ENCODE measurements at regions not wholly inside any gene's neighbourhood (a gene's known extent, or its start where the extent isn't known, plus 50 kb on each side); places are given as distances from the start of the nearest gene placed in this dataset.
A peak's percentile ranks its signal among the peaks of the same experiment; 100 is the strongest.

DNA sequence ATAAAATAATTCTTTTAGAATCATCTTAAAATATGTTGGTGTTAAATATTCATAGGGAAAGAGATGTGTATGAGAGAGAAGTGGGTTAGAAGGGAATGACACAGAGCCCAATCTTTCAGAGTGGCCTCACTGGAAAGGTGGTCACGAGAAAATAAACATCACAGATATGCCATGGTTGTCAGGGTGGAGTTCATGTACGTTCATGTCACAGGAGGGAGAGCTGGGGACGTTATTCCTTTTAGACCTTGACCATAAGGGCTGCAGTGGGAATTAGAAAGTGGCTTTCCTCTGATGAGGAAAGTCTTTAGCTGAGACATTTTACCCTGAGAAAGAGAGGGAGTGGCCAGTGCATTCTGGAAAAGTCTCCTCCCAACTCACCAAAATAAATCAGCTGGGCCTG, 90.6 kb upstream of the TNR start:
- WGBS, 2 donors = 58 to 69% methylated on average over 3 of the region's 3 CpGs
- intact Hi-C loops (cut with DNase I; ENCODE audit: low total_unique reads) = no loop called here
- H3K4me3 ChIP-seq (ENCODE audit: low read depth, poor library complexity, severe bottlenecking) = no peak overlapping the region
- TF ChIP-seq POLR2A (IDR thresholded peaks at IDR 0.05) = no peak
- DNase-seq (ENCODE audit: low spot score in 2 of 2) = no peak

DNA sequence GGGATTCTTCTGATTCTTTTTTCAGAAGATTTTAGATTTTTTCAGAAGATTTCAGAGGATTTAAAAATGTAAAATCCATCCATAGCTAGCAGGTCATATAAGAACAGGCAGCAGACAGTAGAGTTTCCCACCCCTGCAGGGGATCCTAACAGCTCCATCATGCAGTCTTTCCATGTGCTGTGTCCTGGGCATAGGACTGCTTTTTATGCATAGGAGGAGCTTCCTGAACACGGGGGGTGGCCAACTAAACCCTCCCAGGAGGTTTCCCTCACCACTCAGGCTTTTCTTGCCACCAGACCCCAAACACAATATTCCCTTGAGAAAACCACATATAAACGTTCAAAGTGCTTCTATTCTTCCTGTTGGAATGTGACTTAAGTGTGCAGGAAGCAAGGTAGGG, 90.1 kb upstream of the TNR start:
- no peak for DNase-seq (ENCODE audit: low spot score in 2 of 2)
- WGBS, 2 donors = 10 to 22% methylated on average over 2 of the region's 2 CpGs
- H3K4me3 ChIP-seq (ENCODE audit: low read depth, poor library complexity, severe bottlenecking) = no peak overlapping the region
- intact Hi-C loops (cut with DNase I; ENCODE audit: low total_unique reads) = no loop called here
- TF ChIP-seq, protein P1, sequence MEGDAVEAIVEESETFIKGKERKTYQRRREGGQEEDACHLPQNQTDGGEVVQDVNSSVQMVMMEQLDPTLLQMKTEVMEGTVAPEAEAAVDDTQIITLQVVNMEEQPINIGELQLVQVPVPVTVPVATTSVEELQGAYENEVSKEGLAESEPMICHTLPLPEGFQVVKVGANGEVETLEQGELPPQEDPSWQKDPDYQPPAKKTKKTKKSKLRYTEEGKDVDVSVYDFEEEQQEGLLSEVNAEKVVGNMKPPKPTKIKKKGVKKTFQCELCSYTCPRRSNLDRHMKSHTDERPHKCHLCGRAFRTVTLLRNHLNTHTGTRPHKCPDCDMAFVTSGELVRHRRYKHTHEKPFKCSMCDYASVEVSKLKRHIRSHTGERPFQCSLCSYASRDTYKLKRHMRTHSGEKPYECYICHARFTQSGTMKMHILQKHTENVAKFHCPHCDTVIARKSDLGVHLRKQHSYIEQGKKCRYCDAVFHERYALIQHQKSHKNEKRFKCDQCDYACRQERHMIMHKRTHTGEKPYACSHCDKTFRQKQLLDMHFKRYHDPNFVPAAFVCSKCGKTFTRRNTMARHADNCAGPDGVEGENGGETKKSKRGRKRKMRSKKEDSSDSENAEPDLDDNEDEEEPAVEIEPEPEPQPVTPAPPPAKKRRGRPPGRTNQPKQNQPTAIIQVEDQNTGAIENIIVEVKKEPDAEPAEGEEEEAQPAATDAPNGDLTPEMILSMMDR (IDR thresholded peaks at IDR 0.05) = no peak
- TF ChIP-seq POLR2A (IDR thresholded peaks at IDR 0.05) = no peak

DNA sequence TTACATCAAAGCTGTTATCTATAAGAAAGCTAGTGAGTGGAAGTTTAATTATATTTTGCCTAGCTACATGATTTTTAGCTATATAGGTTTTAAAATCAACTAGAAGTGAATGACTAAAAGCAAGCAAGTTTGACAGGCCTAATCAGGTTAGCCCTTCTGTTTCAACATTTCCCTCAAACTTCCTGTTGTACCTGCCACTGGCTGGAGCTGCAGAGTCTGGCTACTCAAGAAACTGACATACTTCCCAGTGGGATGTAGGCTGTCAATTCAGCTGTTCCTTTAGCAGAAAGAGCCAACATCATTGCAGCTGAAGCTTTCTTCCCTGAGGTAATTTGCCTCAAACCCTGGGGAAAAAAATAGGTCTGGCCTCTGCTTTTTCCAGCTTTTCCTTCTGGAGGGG, 87.1 kb upstream of the TNR start:
- no peak overlapping the region for H3K4me3 ChIP-seq (ENCODE audit: low read depth, poor library complexity, severe bottlenecking)
- intact Hi-C loops (cut with DNase I; ENCODE audit: low total_unique reads) = no loop called here
- TF ChIP-seq POLR2A (IDR thresholded peaks at IDR 0.05) = no peak
- TF ChIP-seq, protein P1 (IDR thresholded peaks at IDR 0.05) = no peak
- no peak for DNase-seq (ENCODE audit: low spot score in 2 of 2)

DNA sequence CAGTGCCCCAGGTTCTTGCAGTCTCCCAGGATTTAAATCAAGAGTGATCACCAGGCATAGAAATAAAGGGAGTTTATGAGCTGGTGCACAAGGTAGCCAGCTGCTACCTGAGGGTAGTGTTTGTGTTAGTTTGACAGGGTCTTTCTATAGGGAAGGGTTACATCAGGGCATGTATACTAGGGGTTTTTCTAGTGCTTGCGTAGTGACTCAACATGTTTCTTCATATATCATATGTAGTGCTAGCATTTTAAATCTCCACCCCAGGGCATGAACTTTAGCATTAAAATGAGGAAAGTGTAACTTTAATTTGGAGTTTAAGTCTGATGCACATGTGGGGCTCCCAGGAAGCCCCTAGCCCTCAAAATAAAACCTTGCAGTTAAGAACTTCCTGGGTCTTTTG, 86.5 kb upstream of the TNR start:
- TF ChIP-seq POLR2A (IDR thresholded peaks at IDR 0.05) = no peak
- TF ChIP-seq, protein P1 (IDR thresholded peaks at IDR 0.05) = no peak
- H3K4me3 ChIP-seq (ENCODE audit: low read depth, poor library complexity, severe bottlenecking) = no peak overlapping the region
- intact Hi-C loops (cut with DNase I; ENCODE audit: low total_unique reads) = no loop called here
- 84 to 92% methylated on average over 1 of the region's 1 CpG for WGBS, 2 donors
- DNase-seq (ENCODE audit: low spot score in 2 of 2) = no peak

DNA sequence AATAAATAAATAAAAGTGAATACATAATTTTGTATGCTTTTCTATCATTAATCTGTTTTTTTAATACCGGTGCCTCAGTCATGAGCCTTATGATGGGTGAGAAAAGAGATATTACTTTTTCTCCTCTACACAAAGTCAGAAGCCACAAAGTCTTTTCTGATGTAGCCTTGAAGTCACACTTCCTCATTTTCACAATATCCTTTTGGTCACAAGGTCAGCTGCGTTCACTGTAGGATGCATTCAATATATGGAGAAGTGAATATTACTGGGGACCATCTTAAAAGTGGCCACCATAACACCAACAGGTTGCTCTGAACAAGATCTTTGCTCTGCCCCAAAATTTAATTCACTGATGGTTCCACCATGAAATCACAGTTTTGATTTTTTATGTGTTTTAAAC, 83.3 kb upstream of the TNR start:
- TF ChIP-seq, protein P1 (IDR thresholded peaks at IDR 0.05) = no peak
- no peak for TF ChIP-seq POLR2A (IDR thresholded peaks at IDR 0.05)
- WGBS, 2 donors = 86 to 96% methylated on average over 2 of the region's 2 CpGs
- intact Hi-C loops (cut with DNase I; ENCODE audit: low total_unique reads) = no loop called here
- no peak overlapping the region for H3K4me3 ChIP-seq (ENCODE audit: low read depth, poor library complexity, severe bottlenecking)
- peak in 1 of 2 donors; percentile 18 for DNase-seq (ENCODE audit: low spot score in 2 of 2)

DNA sequence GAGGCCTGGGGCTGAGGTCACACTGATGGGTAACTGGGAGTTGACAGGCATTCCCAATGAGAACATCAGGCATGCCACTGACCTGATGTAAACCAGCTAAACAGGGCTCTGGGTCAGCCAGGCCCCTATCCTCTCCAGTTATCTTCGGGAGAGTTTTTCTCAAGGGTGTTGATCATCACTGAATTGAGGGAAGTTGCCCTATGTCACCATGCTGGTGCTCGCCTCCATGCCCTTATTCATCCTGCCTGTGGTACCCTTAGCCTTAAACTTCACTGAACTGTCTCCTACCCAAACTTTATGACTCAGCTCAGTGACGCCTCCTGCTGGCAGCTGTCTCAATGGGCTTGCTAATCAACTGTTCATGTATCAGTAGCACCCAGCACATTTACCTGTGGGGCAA, 80.7 kb upstream of the TNR start:
- H3K4me3 ChIP-seq (ENCODE audit: low read depth, poor library complexity, severe bottlenecking) = no peak overlapping the region
- 59 to 70% methylated on average over 3 of the region's 3 CpGs for WGBS, 2 donors
- DNase-seq (ENCODE audit: low spot score in 2 of 2) = no peak
- intact Hi-C loops (cut with DNase I; ENCODE audit: low total_unique reads) = no loop called here
- TF ChIP-seq, protein P1 (IDR thresholded peaks at IDR 0.05) = no peak
- no peak for TF ChIP-seq POLR2A (IDR thresholded peaks at IDR 0.05)
